GM21737 (cell line): ENCODE measurements at regions not wholly inside any gene's neighbourhood (a gene's known extent, or its start where the extent isn't known, plus 50 kb on each side); places are given as distances from the start of the nearest gene placed in this dataset.
"Not testable (repeated sequence)": the region's sequence is repeated elsewhere in the genome, so short reads cannot be mapped to it uniquely, and the experiment has no call there.

Experiments used
- ATAC-seq: cut with Tn5 transposase; IDR thresholded peaks from one replicate; pipeline ENCODE4 v1.9.1; 2021; ENCODE audit warnings: mild to moderate bottlenecking, moderate library complexity; ENCODE audit not compliant: unreplicated experiment

GRCh38 chr2:237195396-237196120 is 109.9 kb downstream of the COPS8 start:
- no peak for ATAC-seq

GRCh38 chr2:237196409-237196808 is 110.7 kb downstream of the COPS8 start:
- no peak for ATAC-seq

GRCh38 chr2:237196866-237197618 is 111.4 kb downstream of the COPS8 start:
- no peak for ATAC-seq

GRCh38 chr2:237198164-237198855 is 112.6 kb downstream of the COPS8 start:
- no peak for ATAC-seq

- no peak for ATAC-seq
These were observed 113.4 kb downstream of the COPS8 start for GRCh38 chr2:237199082-237199481.

- no peak for ATAC-seq
These were observed 113.9 kb downstream of the COPS8 start for GRCh38 chr2:237199577-237199976.

GRCh38 chr2:237200462-237200861 is 114.8 kb downstream of the COPS8 start:
- no peak for ATAC-seq

- ATAC-seq, result no peak
These were observed 116.0 kb downstream of the COPS8 start for GRCh38 chr2:237201461-237202287.

- ATAC-seq, result no peak
These were observed 116.8 kb downstream of the COPS8 start for GRCh38 chr2:237202288-237203030.

- no peak for ATAC-seq
These were observed 119.4 kb downstream of the COPS8 start for GRCh38 chr2:237205043-237205541.

- no peak for ATAC-seq
These were observed 119.9 kb downstream of the COPS8 start for GRCh38 chr2:237205561-237205971.

- ATAC-seq, result no peak
These were observed 122.0 kb downstream of the COPS8 start for GRCh38 chr2:237207646-237208045.

- no peak for ATAC-seq
These were observed 122.9 kb downstream of the COPS8 start for GRCh38 chr2:237208373-237209260.

GRCh38 chr2:237209885-237210284 is 124.2 kb downstream of the COPS8 start:
- no peak for ATAC-seq

- no peak for ATAC-seq
These were observed 124.6 kb downstream of the COPS8 start for GRCh38 chr2:237210297-237210696.

- no peak for ATAC-seq
These were observed 125.1 kb downstream of the COPS8 start for GRCh38 chr2:237210763-237211162.

- not testable (repeated sequence) for ATAC-seq
These were observed 126.9 kb downstream of the COPS8 start for GRCh38 chr2:237212356-237213279.
